ENCODE measurements at regions not wholly inside any gene's neighbourhood (a gene's known extent, or its start where the extent isn't known, plus 50 kb on each side); places are given as distances from the start of the nearest gene placed in this dataset.
A peak's percentile ranks its signal among the peaks of the same experiment; 100 is the strongest.

DNA sequence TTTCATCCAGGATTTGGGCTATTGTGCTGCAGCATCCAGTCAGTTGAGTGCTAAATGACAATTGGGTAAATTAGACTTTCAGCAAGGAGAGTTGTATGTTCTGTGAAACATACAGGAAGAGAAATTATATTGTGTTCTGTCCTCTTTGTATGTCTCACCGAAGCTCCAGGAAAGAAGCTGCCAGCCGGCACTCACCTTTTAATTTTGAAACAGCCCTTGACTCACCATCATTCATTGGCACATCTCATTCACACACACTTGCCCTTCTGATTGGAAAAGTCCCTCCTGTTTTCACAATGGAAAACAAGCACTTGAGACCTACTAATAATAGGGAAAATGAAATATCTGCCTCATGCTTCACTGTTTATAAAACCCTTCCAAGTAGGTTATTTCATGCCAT lies 495.6 kb downstream of the RPS24 start:
- CTCF ChIA-PET, result no interaction called here
- no peak for DNase-seq
- H3K27ac Mint-ChIP-seq (ENCODE audit: unreplicated experiment), result no peak overlapping the region
- TF ChIP-seq, protein P1, sequence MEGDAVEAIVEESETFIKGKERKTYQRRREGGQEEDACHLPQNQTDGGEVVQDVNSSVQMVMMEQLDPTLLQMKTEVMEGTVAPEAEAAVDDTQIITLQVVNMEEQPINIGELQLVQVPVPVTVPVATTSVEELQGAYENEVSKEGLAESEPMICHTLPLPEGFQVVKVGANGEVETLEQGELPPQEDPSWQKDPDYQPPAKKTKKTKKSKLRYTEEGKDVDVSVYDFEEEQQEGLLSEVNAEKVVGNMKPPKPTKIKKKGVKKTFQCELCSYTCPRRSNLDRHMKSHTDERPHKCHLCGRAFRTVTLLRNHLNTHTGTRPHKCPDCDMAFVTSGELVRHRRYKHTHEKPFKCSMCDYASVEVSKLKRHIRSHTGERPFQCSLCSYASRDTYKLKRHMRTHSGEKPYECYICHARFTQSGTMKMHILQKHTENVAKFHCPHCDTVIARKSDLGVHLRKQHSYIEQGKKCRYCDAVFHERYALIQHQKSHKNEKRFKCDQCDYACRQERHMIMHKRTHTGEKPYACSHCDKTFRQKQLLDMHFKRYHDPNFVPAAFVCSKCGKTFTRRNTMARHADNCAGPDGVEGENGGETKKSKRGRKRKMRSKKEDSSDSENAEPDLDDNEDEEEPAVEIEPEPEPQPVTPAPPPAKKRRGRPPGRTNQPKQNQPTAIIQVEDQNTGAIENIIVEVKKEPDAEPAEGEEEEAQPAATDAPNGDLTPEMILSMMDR (IDR thresholded peaks at IDR 0.05; ENCODE audit: unreplicated experiment), result no peak
- peaks cover 60% of the 10 kb centered on the region for H3K27me3 Mint-ChIP-seq (ENCODE audit: unreplicated experiment)
- H3K36me3 Mint-ChIP-seq (ENCODE audit: insufficient read depth, unreplicated experiment), result no peaks in the 10 kb centered on the region
- peak overlapping the region; percentile 23 for H3K4me3 Mint-ChIP-seq (ENCODE audit: low read depth, unreplicated experiment)
- H3K9me3 Mint-ChIP-seq (ENCODE audit: low read depth, unreplicated experiment), result no peaks in the 10 kb centered on the region
- intact Hi-C loops (cut with micrococcal nuclease; ENCODE audit: unreplicated experiment), result loop anchor here (10.0 kb wide), 1 partner anchor 484 kb away; no protein-coding TSS in a partner anchor
- H3K4me1 Mint-ChIP-seq (ENCODE audit: low read depth, unreplicated experiment), result no peaks in the 10 kb centered on the region
- no TSS peak for BruUV-seq (replicated peaks)

DNA sequence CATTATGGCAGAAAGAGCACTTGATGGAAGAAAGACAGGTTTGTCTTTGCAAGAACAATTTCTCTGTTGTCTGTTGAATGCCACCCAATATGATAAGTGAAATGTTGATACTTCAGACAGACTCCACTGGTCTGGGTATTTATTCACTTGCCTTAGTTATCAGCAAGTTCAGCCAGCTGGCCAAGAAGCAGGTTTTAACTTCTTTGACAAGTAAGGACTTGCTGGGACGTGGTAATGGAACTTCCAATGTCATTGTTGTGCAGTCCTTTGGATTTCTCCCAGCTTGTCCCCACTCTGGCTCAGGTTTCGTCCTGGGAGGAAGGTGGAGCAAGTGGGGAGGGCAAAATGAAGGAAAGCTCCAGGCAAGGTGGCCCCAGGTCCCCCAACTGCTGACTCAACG lies 497.4 kb downstream of the RPS24 start:
- intact Hi-C loops (cut with micrococcal nuclease; ENCODE audit: unreplicated experiment), result no loop called here
- Mint-ChIP-seq H3K27me3 (ENCODE audit: unreplicated experiment) (peaks cover 42% of the 10 kb centered on the region), H3K27ac (ENCODE audit: unreplicated experiment) (no peak overlapping the region), H3K4me3 (ENCODE audit: low read depth, unreplicated experiment) (no peak overlapping the region), H3K4me1 (ENCODE audit: low read depth, unreplicated experiment) (no peaks in the 10 kb centered on the region), H3K36me3 (ENCODE audit: insufficient read depth, unreplicated experiment) (no peaks in the 10 kb centered on the region), H3K9me3 (ENCODE audit: low read depth, unreplicated experiment) (no peaks in the 10 kb centered on the region)
- no TSS peak for BruUV-seq (replicated peaks)
- CTCF ChIA-PET, result interaction anchor here (0.6 kb wide), 1 partner anchor 16 kb away, joined by 3 read pairs; no protein-coding TSS in a partner anchor
- TF ChIP-seq, protein P1 (IDR thresholded peaks at IDR 0.05; ENCODE audit: unreplicated experiment), result no peak
- DNase-seq, result no peak

GRCh38 chr10:78532480-78533042 lies 498.9 kb downstream of the RPS24 start:
- no peak overlapping the region for H3K27ac Mint-ChIP-seq (ENCODE audit: unreplicated experiment)
- no TSS peak for BruUV-seq (replicated peaks)
- no peak overlapping the region for H3K4me3 Mint-ChIP-seq (ENCODE audit: low read depth, unreplicated experiment)
- peaks cover 51% of the 10 kb centered on the region for H3K27me3 Mint-ChIP-seq (ENCODE audit: unreplicated experiment)
- H3K4me1 Mint-ChIP-seq (ENCODE audit: low read depth, unreplicated experiment), result no peaks in the 10 kb centered on the region
- DNase-seq, result no peak
- TF ChIP-seq, protein P1 (IDR thresholded peaks at IDR 0.05; ENCODE audit: unreplicated experiment), result no peak
- intact Hi-C loops (cut with micrococcal nuclease; ENCODE audit: unreplicated experiment), result no loop called here
- H3K36me3 Mint-ChIP-seq (ENCODE audit: insufficient read depth, unreplicated experiment), result no peaks in the 10 kb centered on the region
- CTCF ChIA-PET, result interaction anchor here (0.5 to 1.2 kb wide), 2 partner anchors 10 to 500 kb away, joined by 3 to 6 read pairs; no protein-coding TSS in a partner anchor
- H3K9me3 Mint-ChIP-seq (ENCODE audit: low read depth, unreplicated experiment), result no peaks in the 10 kb centered on the region

DNA sequence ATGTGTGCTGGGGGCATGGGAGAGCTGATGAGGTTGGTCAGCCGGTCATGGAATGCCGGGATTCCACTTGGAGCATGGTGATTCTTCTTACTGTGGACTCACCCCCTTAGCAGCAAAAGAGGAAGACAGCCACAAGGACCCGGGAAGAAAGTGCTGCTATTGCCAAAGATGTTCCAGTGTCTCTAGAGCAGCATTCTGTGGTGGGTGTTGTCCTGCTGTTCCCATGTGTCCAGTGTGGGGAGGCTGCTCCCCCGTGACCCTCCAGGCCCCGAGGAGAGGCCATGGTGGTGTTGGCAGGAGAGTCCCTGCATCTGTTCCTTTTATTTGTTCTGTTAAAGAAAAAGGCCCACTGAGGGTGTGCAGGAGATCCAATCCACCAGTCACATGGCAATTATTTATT lies 499.4 kb downstream of the RPS24 start:
- TF ChIP-seq, protein P1 (IDR thresholded peaks at IDR 0.05; ENCODE audit: unreplicated experiment), result no peak
- CTCF ChIA-PET, result interaction anchor here (1.2 kb wide), 1 partner anchor 9 kb away, joined by 3 read pairs; no protein-coding TSS in a partner anchor
- Mint-ChIP-seq H3K27me3 (ENCODE audit: unreplicated experiment) (peaks cover 56% of the 10 kb centered on the region), H3K9me3 (ENCODE audit: low read depth, unreplicated experiment) (no peaks in the 10 kb centered on the region), H3K27ac (ENCODE audit: unreplicated experiment) (no peak overlapping the region), H3K4me1 (ENCODE audit: low read depth, unreplicated experiment) (no peaks in the 10 kb centered on the region), H3K4me3 (ENCODE audit: low read depth, unreplicated experiment) (no peak overlapping the region), H3K36me3 (ENCODE audit: insufficient read depth, unreplicated experiment) (no peaks in the 10 kb centered on the region)
- BruUV-seq (replicated peaks), result no TSS peak
- DNase-seq, result no peak
- intact Hi-C loops (cut with micrococcal nuclease; ENCODE audit: unreplicated experiment), result no loop called here
